ENCODE measurements at regions not wholly inside any gene's neighbourhood (a gene's known extent, or its start where the extent isn't known, plus 50 kb on each side); places are given as distances from the start of the nearest gene placed in this dataset.

DNA sequence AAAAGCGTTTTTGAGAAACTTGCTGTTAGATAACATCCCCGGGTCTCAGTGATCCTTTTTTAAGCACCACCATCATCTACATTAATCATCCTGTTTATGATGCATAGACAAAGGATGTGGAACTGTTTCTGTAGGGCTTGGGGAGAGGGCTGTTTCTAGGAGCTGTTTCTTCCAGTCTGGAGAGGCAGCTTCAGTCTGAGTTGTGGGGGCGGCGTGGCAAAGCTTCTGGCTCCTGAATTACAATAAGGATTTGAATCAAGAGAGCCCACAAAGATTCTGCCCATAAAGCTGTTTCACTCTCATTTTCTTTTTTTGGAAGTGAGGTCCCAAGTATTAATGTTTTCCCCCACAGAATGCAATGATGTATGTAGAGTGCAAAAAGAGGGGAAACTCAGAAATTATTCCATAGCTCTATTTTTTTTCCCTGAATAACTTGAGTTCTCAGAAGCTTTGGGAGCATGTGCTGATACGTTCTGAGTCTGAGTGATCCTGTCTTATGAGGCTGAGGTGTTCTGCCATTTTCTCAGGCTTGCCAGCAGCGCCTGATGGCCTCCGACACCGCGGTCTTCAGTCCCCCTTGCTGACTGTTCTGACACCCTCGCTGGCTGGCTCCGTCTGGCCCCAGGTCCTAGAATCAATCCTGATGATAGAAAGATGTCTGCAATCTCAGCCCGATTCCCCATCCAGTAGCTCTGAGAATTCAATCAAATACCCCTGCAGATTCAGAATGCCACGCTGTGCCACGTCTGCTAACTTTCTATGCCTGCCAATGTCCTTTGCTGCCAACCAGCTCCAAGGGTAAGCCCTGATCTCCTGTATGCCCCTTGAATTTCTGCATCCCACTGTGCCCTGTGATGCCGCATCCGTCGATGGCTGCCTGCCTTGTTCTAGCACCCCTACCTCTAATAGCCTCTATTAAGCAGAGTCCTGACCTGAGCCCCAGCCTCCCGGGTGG, 92.4 kb upstream of the AKT3 start:
- H3K27me3 ChIP-seq, result peaks cover 0 to 11% of the 10 kb centered on the region in 2 donors
- ATAC-seq (no peak), DNase-seq (peak in 1 of 4 donors; percentile 64)
- no peaks in the 10 kb centered on the region for H3K4me1 ChIP-seq
- intact Hi-C loops (cut with DNase I), result no loop called here
- no peaks in the 10 kb centered on the region for H3K36me3 ChIP-seq
- no peak overlapping the region for H3K4me3 ChIP-seq
- H3K27ac ChIP-seq, result no peak overlapping the region
- TF ChIP-seq, protein P1, sequence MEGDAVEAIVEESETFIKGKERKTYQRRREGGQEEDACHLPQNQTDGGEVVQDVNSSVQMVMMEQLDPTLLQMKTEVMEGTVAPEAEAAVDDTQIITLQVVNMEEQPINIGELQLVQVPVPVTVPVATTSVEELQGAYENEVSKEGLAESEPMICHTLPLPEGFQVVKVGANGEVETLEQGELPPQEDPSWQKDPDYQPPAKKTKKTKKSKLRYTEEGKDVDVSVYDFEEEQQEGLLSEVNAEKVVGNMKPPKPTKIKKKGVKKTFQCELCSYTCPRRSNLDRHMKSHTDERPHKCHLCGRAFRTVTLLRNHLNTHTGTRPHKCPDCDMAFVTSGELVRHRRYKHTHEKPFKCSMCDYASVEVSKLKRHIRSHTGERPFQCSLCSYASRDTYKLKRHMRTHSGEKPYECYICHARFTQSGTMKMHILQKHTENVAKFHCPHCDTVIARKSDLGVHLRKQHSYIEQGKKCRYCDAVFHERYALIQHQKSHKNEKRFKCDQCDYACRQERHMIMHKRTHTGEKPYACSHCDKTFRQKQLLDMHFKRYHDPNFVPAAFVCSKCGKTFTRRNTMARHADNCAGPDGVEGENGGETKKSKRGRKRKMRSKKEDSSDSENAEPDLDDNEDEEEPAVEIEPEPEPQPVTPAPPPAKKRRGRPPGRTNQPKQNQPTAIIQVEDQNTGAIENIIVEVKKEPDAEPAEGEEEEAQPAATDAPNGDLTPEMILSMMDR (IDR thresholded peaks at IDR 0.05), result no peak
- H3K9me3 ChIP-seq, result no peaks in the 10 kb centered on the region

GRCh38 chr1:243940451-243940850, 90.4 kb upstream of the AKT3 start:
- Histone ChIP-seq H3K27ac (no peak overlapping the region), H3K4me3 (no peak overlapping the region), H3K9me3 (no peaks in the 10 kb centered on the region), H3K27me3 (peaks cover 0 to 11% of the 10 kb centered on the region in 2 donors), H3K4me1 (no peaks in the 10 kb centered on the region), H3K36me3 (no peaks in the 10 kb centered on the region)
- ATAC-seq (no peak), DNase-seq (no peak)
- TF ChIP-seq, protein P1 (IDR thresholded peaks at IDR 0.05), result no peak
- intact Hi-C loops (cut with DNase I), result no loop called here

- no peak overlapping the region for H3K4me3 ChIP-seq
- peaks cover 0 to 6% of the 10 kb centered on the region in 2 donors for H3K27me3 ChIP-seq
- intact Hi-C loops (cut with DNase I), result no loop called here
- DNase-seq, result no peak
- no peaks in the 10 kb centered on the region for H3K4me1 ChIP-seq
- no peaks in the 10 kb centered on the region for H3K36me3 ChIP-seq
- ATAC-seq, result no peak
- TF ChIP-seq, protein P1 (IDR thresholded peaks at IDR 0.05), result no peak
- H3K27ac ChIP-seq, result no peak overlapping the region
- peaks cover 0 to 7% of the 10 kb centered on the region in 2 donors for H3K9me3 ChIP-seq
Measured at GRCh38 chr1:243939167-243939848, 89.3 kb upstream of the AKT3 start.

DNA sequence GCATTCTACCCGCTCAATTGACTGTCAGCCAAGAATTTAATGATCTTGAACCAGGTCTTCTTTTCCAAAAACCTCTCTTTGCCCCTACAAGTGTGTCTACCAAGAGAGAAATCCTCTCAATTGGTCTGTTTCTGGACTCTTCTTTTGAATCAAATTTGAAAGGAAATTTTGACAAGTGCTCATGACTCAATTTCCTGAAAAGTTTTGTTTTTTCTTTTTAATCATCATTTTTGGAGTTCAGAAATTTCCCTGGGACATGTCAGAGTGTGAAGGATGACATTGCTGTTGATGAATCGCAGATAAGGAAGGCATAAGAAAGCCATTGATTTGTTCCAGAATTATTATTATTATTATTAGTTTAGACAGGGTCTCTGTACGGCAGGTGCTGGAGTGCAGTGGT, 88.2 kb upstream of the AKT3 start:
- no peak for ATAC-seq
- Histone ChIP-seq H3K27ac (no peak overlapping the region), H3K9me3 (peaks cover 0 to 9% of the 10 kb centered on the region in 2 donors), H3K36me3 (no peaks in the 10 kb centered on the region), H3K27me3 (peaks cover 0 to 1% of the 10 kb centered on the region in 2 donors), H3K4me1 (no peaks in the 10 kb centered on the region), H3K4me3 (no peak overlapping the region)
- intact Hi-C loops (cut with DNase I), result no loop called here
- no peak for DNase-seq
- TF ChIP-seq, protein P1 (IDR thresholded peaks at IDR 0.05), result no peak

DNA sequence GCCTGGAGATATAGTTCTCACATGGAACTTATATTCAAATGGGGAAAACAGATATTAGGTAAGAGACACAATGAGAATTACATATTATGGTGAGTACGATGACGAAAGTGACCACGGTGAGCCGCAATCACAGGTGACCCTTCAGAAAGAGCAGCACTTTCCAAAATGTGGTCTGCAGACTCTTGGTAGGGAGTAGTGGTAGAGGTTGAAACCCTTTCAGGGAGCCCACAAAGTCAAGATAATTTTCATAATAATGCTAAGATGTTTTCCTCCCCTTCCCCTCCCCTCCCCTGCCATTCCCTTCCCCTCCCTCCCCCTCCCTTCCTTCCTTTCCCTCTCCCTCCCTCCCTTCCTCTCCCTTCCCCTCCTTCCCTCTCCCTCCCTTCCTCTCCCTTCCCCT, 83.5 kb upstream of the AKT3 start:
- no peak overlapping the region for H3K4me3 ChIP-seq
- TF ChIP-seq, protein P1 (IDR thresholded peaks at IDR 0.05), result no peak
- no peak overlapping the region for H3K27ac ChIP-seq
- no peaks in the 10 kb centered on the region for H3K36me3 ChIP-seq
- DNase-seq (no peak), ATAC-seq (no peak)
- H3K9me3 ChIP-seq, result peaks cover 0 to 9% of the 10 kb centered on the region in 2 donors
- intact Hi-C loops (cut with DNase I), result no loop called here
- no peaks in the 10 kb centered on the region for H3K4me1 ChIP-seq
- peaks cover 8 to 30% of the 10 kb centered on the region in 2 donors for H3K27me3 ChIP-seq
